GM21515 (cell line): ENCODE measurements at regions not wholly inside any gene's neighbourhood (a gene's known extent, or its start where the extent isn't known, plus 50 kb on each side); places are given as distances from the start of the nearest gene placed in this dataset.
"Not testable (repeated sequence)": the region's sequence is repeated elsewhere in the genome, so short reads cannot be mapped to it uniquely, and the experiment has no call there.

Experiments
- ATAC-seq: cut with Tn5 transposase; IDR thresholded peaks from one replicate; pipeline ENCODE4 v1.9.1; 2021; ENCODE audit not compliant: unreplicated experiment

DNA sequence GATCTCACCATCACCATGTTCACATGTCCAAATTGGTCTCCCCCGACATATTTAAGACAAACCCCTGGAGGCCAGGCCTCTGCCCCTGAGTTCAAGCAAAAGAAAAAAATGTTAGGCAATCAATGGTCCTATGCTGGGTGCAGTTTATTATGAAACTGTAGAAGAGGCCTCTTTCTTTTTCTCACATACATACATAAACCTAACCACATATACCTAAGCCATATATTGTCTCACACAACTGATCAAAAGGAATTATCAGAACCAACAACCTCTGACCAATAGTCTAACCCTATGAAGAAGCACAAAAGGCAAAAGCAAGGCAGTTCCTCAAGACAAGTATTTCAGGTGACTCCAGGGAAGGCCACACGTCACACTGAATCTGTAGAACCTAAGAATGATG lies 49.9 kb downstream of the ILRUN start:
- ATAC-seq: no peak

- no peak for ATAC-seq
Measured at GRCh38 chr6:34645627-34646026, 50.9 kb downstream of the ILRUN start.

- ATAC-seq: no peak
Measured at GRCh38 chr6:34644716-34645115, 51.9 kb downstream of the ILRUN start.

DNA sequence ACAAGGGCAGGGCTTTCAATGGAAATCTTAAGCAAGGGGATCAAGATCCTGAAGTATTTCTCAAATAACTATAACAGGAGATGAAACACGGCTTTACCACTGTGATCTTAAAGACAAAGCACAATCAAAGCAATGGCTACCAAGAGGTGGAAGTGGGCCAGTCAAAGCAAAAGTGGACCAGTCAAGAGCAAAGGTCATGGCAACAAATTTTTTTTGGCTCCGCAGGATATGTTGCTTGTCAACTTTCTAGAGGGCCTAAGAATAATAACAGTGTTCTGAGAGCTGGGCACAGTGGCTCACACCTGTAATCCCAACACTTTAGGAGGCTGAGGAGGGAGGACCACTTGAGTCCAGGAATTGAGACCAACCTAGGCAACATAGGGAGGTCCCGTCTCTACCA lies 54.1 kb downstream of the ILRUN start:
- ATAC-seq: no peak

GRCh38 chr6:34640074-34640849 lies 56.3 kb downstream of the ILRUN start:
- ATAC-seq: not testable (repeated sequence)

GRCh38 chr6:34638834-34639736 lies 57.5 kb downstream of the ILRUN start:
- peak; percentile 60 for ATAC-seq

DNA sequence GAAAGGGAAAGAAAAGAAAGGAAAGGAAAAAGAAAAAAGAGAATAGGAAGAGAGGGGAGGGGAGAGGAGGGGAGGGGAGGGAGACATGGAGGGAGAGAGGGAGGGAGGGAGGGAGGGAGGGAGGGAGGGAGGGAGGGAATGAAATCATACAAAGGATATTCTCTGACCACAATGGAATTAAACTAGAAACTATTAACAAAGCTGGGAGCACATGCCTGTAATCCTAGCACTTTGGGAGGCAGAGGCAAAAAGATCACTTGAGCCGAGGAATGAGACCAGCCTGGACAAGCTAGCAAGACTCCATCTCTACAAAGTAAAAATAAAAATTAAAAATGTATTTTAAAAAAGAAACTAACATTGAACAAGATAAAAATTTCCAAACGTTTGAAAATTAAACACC lies 62.8 kb downstream of the ILRUN start:
- no peak for ATAC-seq

- no peak for ATAC-seq
Measured at GRCh38 chr6:34633256-34633655, 63.3 kb downstream of the ILRUN start.

DNA sequence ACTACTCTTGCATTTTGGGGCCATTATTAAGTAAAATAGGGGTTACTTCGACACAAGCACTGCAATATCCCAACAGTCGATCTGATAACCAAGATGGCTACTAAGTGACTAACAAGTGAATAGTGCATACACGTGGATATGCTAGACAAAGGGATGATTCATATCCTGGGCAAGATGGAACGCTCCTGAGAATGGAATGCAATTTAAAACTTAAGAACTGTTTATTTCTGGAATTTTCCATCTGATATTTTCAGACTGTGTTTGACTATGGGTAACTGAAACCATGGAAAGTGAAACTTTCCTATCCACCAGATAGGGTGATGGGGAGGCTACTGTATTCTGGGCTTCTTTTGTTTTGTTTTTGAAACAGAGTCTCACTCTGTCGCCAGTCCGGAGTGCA lies 66.5 kb downstream of the ILRUN start:
- no peak for ATAC-seq

- ATAC-seq: no peak
Measured at GRCh38 chr6:34627296-34627695, 69.3 kb downstream of the ILRUN start.

DNA sequence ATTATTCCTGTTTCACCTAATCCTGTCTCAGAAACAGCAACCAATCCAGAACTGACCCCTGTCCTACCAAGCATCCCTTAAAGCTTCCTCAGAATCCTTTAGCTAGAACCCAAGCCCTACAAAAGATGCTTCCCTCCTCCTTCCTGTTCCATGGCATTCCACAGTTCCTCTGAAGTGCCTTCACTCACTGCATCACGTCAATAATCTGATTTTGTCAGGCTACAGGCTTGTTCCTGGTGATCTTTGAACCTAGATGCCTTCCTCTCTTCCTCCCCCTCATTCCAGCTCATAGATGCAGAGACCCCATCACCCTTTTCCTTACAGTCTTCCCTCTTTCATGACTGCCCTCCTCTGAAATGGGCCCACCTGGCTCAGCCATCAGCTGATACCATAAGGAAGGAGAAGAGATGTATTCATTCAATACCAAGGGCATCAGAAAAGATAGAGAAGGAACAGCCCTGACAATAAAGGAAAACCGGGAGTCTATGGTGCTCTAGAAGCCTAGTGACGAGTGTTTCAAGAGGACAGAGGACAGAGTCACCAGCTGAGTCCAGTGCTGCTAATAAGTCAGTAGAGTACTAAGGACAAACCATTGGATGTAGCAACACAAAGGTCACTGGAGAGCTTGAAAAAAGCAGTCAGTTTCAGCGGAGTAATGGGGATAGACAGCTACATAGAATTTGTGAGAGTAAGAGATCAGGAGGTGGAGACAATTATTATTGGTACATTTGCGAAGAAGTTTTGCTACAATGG lies 62.5 kb upstream of the SPDEF start:
- no peak for ATAC-seq

GRCh38 chr6:34617231-34617630 lies 61.1 kb upstream of the SPDEF start:
- no peak for ATAC-seq

- ATAC-seq: no peak
Measured at GRCh38 chr6:34616227-34616585, 60.1 kb upstream of the SPDEF start.

DNA sequence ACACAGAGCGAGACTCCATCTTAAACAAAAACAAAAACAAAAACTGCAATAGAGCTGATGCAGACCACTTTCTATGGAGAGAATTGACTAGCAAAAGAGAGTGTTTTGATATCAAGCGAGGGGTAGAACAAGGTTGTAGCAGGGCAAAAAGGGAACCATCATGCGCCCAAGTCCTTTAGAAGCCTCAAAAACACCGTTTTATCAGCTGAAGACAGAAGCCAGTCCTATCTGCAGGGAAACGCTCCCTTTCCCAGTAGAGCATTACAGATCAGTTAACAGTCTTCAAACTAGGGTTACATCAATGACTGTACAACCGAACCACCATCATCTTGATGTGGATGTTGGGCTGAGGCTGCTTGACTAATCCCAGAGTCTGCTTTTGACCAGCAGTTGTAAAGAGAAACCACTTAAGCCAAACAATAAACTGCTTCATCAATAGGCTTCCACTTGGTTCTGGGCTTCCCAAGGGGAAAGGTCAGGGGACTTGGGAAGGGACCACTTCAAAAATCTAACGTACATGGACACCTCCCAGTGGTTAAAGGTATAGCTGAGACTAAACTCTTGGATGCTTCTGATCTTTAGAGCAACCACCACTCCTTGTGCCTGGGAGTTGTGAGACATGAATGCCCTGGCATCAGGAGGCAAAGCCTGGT lies 59.6 kb upstream of the SPDEF start:
- ATAC-seq: no peak

DNA sequence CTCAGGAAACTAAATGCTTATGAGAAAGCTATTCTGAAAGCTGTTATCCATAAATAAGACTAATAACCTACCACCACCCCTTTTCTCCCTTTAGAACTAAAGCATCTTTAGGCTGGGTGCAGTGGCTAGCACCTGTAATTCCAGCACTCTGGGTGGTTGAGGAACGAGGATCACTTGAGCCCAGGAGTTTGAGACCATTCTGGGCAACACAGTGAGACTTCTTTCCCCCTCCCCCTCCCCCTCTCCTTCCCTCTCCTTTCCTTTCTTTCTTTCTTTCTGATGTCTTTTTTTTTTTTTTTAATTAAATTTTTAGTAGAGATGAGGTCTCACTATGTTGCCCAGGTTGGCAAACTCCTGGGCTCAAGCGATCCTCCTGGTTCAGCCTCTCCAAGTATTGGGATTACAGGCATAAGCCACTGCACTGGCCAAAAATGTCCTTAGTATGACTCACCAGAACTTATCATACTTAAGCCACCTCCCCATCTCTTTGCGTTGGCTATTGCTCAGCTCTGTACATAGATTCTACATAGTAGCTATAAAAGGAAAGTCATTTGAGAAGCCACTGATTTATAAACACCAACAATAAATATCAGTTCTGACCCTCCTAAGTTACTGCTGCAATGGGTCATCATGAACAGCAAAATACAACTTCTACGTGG lies 54.8 kb upstream of the SPDEF start:
- no peak for ATAC-seq

GRCh38 chr6:34608321-34609091 lies 52.4 kb upstream of the SPDEF start:
- ATAC-seq: no peak

- no peak for ATAC-seq
Measured at GRCh38 chr6:34606477-34607265, 50.5 kb upstream of the SPDEF start.
